Lower lobe of right lung (tissue), 2 donors: ENCODE measurements at regions not wholly inside any gene's neighbourhood (a gene's known extent, or its start where the extent isn't known, plus 50 kb on each side); places are given as distances from the start of the nearest gene placed in this dataset.

Experiments
- ATAC-seq, 2 donors: fragments of 200-7000 bp; cut with Tn5 transposase; one replicate each; pipeline ENCODE4 v1.9.1; 2020 to 2022; ENCODE audit warnings: mild to moderate bottlenecking in 2 of 2, moderate library complexity in 2 of 2
- DNase-seq: peaks from one replicate; pipeline ENCODE4 v3.0.0-alpha.2; 2020
- H3K27ac ChIP-seq: fragments of 200-600 bp; one replicate; pipeline ENCODE4 v1.8.0; 2022
- H3K27me3 ChIP-seq: fragments of 200-600 bp; one replicate; pipeline ENCODE4 v1.8.0; 2022; ENCODE audit warnings: low read depth
- H3K36me3 ChIP-seq: fragments of 200-600 bp; one replicate; pipeline ENCODE4 v1.8.0; 2022; ENCODE audit warnings: mild to moderate bottlenecking
- H3K4me1 ChIP-seq: fragments of 200-600 bp; one replicate; pipeline ENCODE4 v1.8.0; 2022
- H3K4me3 ChIP-seq: fragments of 200-600 bp; one replicate; pipeline ENCODE4 v1.8.0; 2022; ENCODE audit warnings: mild to moderate bottlenecking
- H3K9me3 ChIP-seq: fragments of 200-600 bp; one replicate; pipeline ENCODE4 v1.8.0; 2022
- intact Hi-C: fragments of 100-400 bp; cut with DNase I; formaldehyde crosslinking; loops from one replicate; pipeline ENCODE4 v1.11.0; 2022
- TF ChIP-seq, protein P1 (sequence below): fragments of 200-600 bp; IDR thresholded peaks from one replicate; pipeline ENCODE4 v1.8.0; 2022; ENCODE audit warnings: antibody characterized with exemption, mild to moderate bottlenecking
- donor health status: DM: no; HTN: yes; CAD: no; lungs with severe emphysema.

DNA sequence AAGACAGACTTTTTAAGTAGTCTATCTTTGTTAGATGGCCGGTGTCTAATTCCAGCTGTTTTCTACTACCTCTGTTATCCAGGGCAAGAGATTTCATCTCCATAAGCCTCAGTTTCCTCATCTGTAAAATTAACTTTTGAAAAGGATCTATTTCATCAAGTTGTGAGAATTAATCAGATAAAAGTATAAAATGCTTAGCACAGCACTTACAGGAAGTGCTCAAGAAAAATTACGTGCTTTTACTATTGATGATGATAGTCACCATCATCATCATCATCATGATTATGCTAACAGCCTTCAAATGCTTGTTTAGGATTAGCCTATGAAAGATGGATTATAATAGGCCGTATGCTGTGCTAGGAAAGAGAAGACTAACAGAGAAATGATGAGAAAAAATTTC lies 76.2 kb downstream of the CYRIA start:
- H3K36me3 ChIP-seq = no peaks in the 10 kb centered on the region
- H3K9me3 ChIP-seq = no peaks in the 10 kb centered on the region
- intact Hi-C loops = no loop called here
- peaks cover 19% of the 10 kb centered on the region for H3K4me1 ChIP-seq
- DNase-seq (no peak), ATAC-seq (no peak)
- TF ChIP-seq, protein P1, sequence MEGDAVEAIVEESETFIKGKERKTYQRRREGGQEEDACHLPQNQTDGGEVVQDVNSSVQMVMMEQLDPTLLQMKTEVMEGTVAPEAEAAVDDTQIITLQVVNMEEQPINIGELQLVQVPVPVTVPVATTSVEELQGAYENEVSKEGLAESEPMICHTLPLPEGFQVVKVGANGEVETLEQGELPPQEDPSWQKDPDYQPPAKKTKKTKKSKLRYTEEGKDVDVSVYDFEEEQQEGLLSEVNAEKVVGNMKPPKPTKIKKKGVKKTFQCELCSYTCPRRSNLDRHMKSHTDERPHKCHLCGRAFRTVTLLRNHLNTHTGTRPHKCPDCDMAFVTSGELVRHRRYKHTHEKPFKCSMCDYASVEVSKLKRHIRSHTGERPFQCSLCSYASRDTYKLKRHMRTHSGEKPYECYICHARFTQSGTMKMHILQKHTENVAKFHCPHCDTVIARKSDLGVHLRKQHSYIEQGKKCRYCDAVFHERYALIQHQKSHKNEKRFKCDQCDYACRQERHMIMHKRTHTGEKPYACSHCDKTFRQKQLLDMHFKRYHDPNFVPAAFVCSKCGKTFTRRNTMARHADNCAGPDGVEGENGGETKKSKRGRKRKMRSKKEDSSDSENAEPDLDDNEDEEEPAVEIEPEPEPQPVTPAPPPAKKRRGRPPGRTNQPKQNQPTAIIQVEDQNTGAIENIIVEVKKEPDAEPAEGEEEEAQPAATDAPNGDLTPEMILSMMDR = no peak
- no peaks in the 10 kb centered on the region for H3K27me3 ChIP-seq
- H3K4me3 ChIP-seq = no peak overlapping the region
- no peak overlapping the region for H3K27ac ChIP-seq

GRCh38 chr2:16588565-16588964 lies 77.1 kb downstream of the CYRIA start:
- Histone ChIP-seq H3K27me3 (no peaks in the 10 kb centered on the region), H3K9me3 (no peaks in the 10 kb centered on the region), H3K4me1 (peaks cover 27% of the 10 kb centered on the region), H3K27ac (no peak overlapping the region), H3K36me3 (no peaks in the 10 kb centered on the region), H3K4me3 (no peak overlapping the region)
- intact Hi-C loops = no loop called here
- DNase-seq (no peak), ATAC-seq (peak in 1 of 2 donors; percentile 40)
- TF ChIP-seq, protein P1 = no peak

DNA sequence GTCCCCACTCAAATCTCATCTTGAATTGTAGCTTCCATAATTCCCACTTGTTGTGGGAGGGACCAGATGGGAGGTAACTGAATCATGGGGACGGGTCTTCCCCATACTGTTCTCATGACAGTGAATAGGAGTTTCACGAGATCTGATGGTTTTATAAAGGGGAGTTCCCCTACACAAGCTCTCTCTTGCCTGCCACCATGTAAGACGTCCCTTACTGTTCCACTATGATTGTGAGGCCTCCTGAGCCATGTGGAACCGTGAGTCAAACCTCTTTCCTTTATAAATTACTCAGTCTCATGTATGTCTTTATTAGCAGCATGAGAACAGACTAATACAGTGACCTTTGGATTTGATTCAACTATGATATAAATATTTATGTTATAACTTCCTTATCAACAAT lies 78.0 kb downstream of the CYRIA start:
- Histone ChIP-seq H3K36me3 (no peaks in the 10 kb centered on the region), H3K27ac (no peak overlapping the region), H3K4me3 (no peak overlapping the region), H3K9me3 (no peaks in the 10 kb centered on the region), H3K27me3 (no peaks in the 10 kb centered on the region), H3K4me1 (peaks cover 27% of the 10 kb centered on the region)
- ATAC-seq (no peak), DNase-seq (no peak)
- intact Hi-C loops = no loop called here
- TF ChIP-seq, protein P1 = no peak

- Histone ChIP-seq H3K4me1 (peaks cover 27% of the 10 kb centered on the region), H3K9me3 (no peaks in the 10 kb centered on the region), H3K27ac (peak overlapping the region; percentile 15), H3K4me3 (no peak overlapping the region), H3K36me3 (no peaks in the 10 kb centered on the region), H3K27me3 (no peaks in the 10 kb centered on the region)
- TF ChIP-seq, protein P1 = no peak
- DNase-seq (no peak), ATAC-seq (peak; percentile 81 to 83)
- intact Hi-C loops = no loop called here
Measured at GRCh38 chr2:16584824-16585540, 80.7 kb downstream of the CYRIA start.

- Histone ChIP-seq H3K27me3 (no peaks in the 10 kb centered on the region), H3K4me3 (no peak overlapping the region), H3K27ac (no peak overlapping the region), H3K9me3 (no peaks in the 10 kb centered on the region), H3K36me3 (no peaks in the 10 kb centered on the region), H3K4me1 (peaks cover 24% of the 10 kb centered on the region)
- TF ChIP-seq, protein P1 = no peak
- DNase-seq = no peak
- peak in 1 of 2 donors; percentile 21 for ATAC-seq
- intact Hi-C loops = no loop called here
Measured at GRCh38 chr2:16584084-16584483, 81.5 kb downstream of the CYRIA start.
